Breast epithelium (tissue), 4 donors: ENCODE measurements at regions not wholly inside any gene's neighbourhood (a gene's known extent, or its start where the extent isn't known, plus 50 kb on each side); places are given as distances from the start of the nearest gene placed in this dataset.

ENCODE experiments used
- DNase-seq, 2 donors: peaks; one replicate each; pipeline ENCODE4 v3.0.0-alpha.2; 2019; ENCODE audit warnings: low spot score in 2 of 2
- H3K27ac ChIP-seq, 2 donors: fragments of 200-600 bp; sonication (generic) in 1 of 2; one replicate each; pipeline ENCODE4 v1.5.1; 2016 to 2019; ENCODE audit warnings: mild to moderate bottlenecking in 1 of 2
- H3K27me3 ChIP-seq, 2 donors: fragments of 200-600 bp; sonication (generic) in 1 of 2; one replicate each; pipeline versions ENCODE4 v1.5.1 to v1.6.0; 2017 to 2019; ENCODE audit warnings: control low read depth in 1 of 2, mild to moderate bottlenecking in 1 of 2
- H3K36me3 ChIP-seq: fragments of 200-600 bp; one replicate; pipeline ENCODE4 v1.5.1; 2019
- H3K4me1 ChIP-seq, 2 donors: fragments of 200-600 bp; sonication (generic); one replicate each; pipeline ENCODE4 v1.5.1; 2016 to 2019; ENCODE audit warnings: control low read depth in 1 of 2
- H3K4me3 ChIP-seq, 3 donors: fragments of 200-600 bp; sonication (generic); 1 replicate in 2 of 3; 2 replicates in 1 of 3; pipeline ENCODE4 v1.5.1; 2016 to 2019; ENCODE audit warnings: mild to moderate bottlenecking in 3 of 3, moderate library complexity in 2 of 3
- H3K9me3 ChIP-seq, 2 donors: fragments of 200-600 bp; sonication (generic) in 1 of 2; one replicate each; pipeline ENCODE4 v1.5.1; 2016 to 2019; ENCODE audit warnings: control low read depth in 1 of 2
- CTCF ChIP-seq, 3 donors: fragments of 450-650 bp; IDR thresholded peaks; one replicate each; pipeline ENCODE4 v1.5.1; 2016 to 2017; ENCODE audit warnings: antibody characterized with exemption in 3 of 3, mild to moderate bottlenecking in 3 of 3, moderate library complexity in 3 of 3
- POLR2A ChIP-seq: fragments of 450-650 bp; IDR thresholded peaks from one replicate; pipeline ENCODE4 v1.6.1; 2016; ENCODE audit warnings: antibody characterized with exemption, mild to moderate bottlenecking, moderate library complexity
- POLR2AphosphoS5 ChIP-seq, 3 donors: sonication (generic); formaldehyde crosslinking; IDR thresholded peaks; one replicate each; pipeline ENCODE4 v1.6.1; 2017; ENCODE audit warnings: antibody characterized with exemption in 3 of 3
- intact Hi-C: fragments of 100-400 bp; cut with DNase I; formaldehyde crosslinking; loops from one replicate; pipeline ENCODE4 v1.15.1; 2023; ENCODE audit warnings: low total_unique reads

- no peaks in the 10 kb centered on the region for H3K27me3 ChIP-seq
- intact Hi-C loops, result no loop called here
- H3K4me1 ChIP-seq, result no peaks in the 10 kb centered on the region
- H3K27ac ChIP-seq, result no peak overlapping the region
- no peaks in the 10 kb centered on the region for H3K36me3 ChIP-seq
- no peak overlapping the region for H3K4me3 ChIP-seq
- TF ChIP-seq POLR2A (no peak), POLR2AphosphoS5 (IDR thresholded peaks at IDR 0.05) (no peak), CTCF (IDR thresholded peaks at IDR 0.05) (no peak)
- H3K9me3 ChIP-seq, result no peaks in the 10 kb centered on the region
- DNase-seq, result no peak
Measured at GRCh38 chr10:57628592-57629284, 639.0 kb downstream of the IPMK start.

- H3K36me3 ChIP-seq, result no peaks in the 10 kb centered on the region
- H3K9me3 ChIP-seq, result no peaks in the 10 kb centered on the region
- no peak for DNase-seq
- no peaks in the 10 kb centered on the region for H3K27me3 ChIP-seq
- TF ChIP-seq CTCF (IDR thresholded peaks at IDR 0.05) (no peak), POLR2A (no peak)
- H3K27ac ChIP-seq, result no peak overlapping the region
- no peak overlapping the region for H3K4me3 ChIP-seq
- intact Hi-C loops, result no loop called here
- H3K4me1 ChIP-seq, result no peaks in the 10 kb centered on the region
Measured at GRCh38 chr10:57627642-57628178, 640.0 kb downstream of the IPMK start.

GRCh38 chr10:57624856-57625592 is 642.7 kb downstream of the IPMK start:
- Histone ChIP-seq H3K27ac (no peak overlapping the region), H3K4me3 (no peak overlapping the region), H3K27me3 (no peaks in the 10 kb centered on the region), H3K36me3 (no peaks in the 10 kb centered on the region), H3K9me3 (no peaks in the 10 kb centered on the region), H3K4me1 (no peaks in the 10 kb centered on the region)
- no peak for DNase-seq
- TF ChIP-seq POLR2A, result no peak
- no peak for TF ChIP-seq POLR2AphosphoS5 (IDR thresholded peaks at IDR 0.05)
- TF ChIP-seq CTCF (IDR thresholded peaks at IDR 0.05), result no peak
- intact Hi-C loops, result no loop called here

- H3K9me3 ChIP-seq, result no peaks in the 10 kb centered on the region
- H3K36me3 ChIP-seq, result no peaks in the 10 kb centered on the region
- intact Hi-C loops, result no loop called here
Measured at GRCh38 chr10:57624066-57624465, 643.6 kb downstream of the IPMK start.

More at GRCh38 chr10:57624066-57624465, 643.6 kb downstream of the IPMK start:
- no peak for DNase-seq
- Histone ChIP-seq H3K4me3 (no peak overlapping the region), H3K4me1 (no peaks in the 10 kb centered on the region), H3K27ac (no peak overlapping the region), H3K27me3 (no peaks in the 10 kb centered on the region)
- TF ChIP-seq POLR2A, result no peak
- no peak for TF ChIP-seq CTCF (IDR thresholded peaks at IDR 0.05)
- TF ChIP-seq POLR2AphosphoS5 (IDR thresholded peaks at IDR 0.05), result no peak
